ENCODE measurements at regions not wholly inside any gene's neighbourhood (a gene's known extent, or its start where the extent isn't known, plus 50 kb on each side); places are given as distances from the start of the nearest gene placed in this dataset.

DNA sequence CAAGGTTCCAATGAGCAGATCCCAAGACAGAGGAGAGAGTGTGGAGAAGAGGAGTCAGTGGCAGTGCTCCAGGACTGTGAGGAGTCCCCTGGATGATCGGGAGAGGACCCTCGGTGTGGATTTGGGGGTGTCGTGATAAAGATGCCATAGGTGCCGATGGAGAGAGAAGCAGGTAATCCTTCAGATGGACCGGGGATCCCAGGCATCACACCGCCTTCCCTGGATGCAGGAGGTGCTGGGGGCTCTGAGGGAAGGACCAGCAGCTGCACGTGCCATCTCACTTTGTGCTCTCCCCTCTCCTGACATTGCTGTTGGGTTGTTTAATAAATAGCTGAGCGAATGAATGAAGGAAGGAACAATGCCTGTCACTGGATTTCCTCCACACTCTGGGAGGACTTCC is 744.1 kb downstream of the BRD1 start:
- H4K20me1 ChIP-seq (ENCODE audit: insufficient read depth, low read length): 0 out of 2 replicates have a peak, but pooled peaks cover 2% of the 10 kb centered on the region
- no peaks in the 10 kb centered on the region for H3K79me2 ChIP-seq (ENCODE audit: insufficient read depth, low read length)
- no peak overlapping the region for H3K4me3 ChIP-seq (replicated peaks in 1 of 3; ENCODE audit: insufficient read depth in 1 of 3, low read depth in 2 of 3, low read length in 3 of 3)
- peaks cover 11 to 58% of the 10 kb centered on the region in 2 experiments; a peak in 4 of 5 replicates for H3K27me3 ChIP-seq (ENCODE audit: control insufficient read depth in 1 of 2, insufficient read depth in 2 of 2, low read length in 2 of 2)
- ChIA-PET CTCF (ENCODE audit: low intra/inter-chr PET ratio, low total read pairs) (no interaction called here), POLR2A (no interaction called here)
- DNase-seq (ENCODE audit: low spot score) (no peak), FAIRE-seq (no peak), ATAC-seq (no peak)
- no peak overlapping the region for H3K4me2 ChIP-seq (ENCODE audit: low read depth, low read length)
- H3K4me1 ChIP-seq (ENCODE audit: insufficient read depth, low read length): no peaks in the 10 kb centered on the region
- intact Hi-C loops (cut with micrococcal nuclease; ENCODE audit: unreplicated experiment): no loop called here
- in situ Hi-C loops (cut with HindIII; ENCODE audit: extremely low pct_ligation_motif_present, low pct_unique_long_range_greater_than_20kb): no loop called here
- WGBS (ENCODE audit: low lambda C conversion rate): 11% methylated on average over 8 of the region's 8 CpGs
- no peaks in the 10 kb centered on the region for H3K9me3 ChIP-seq (ENCODE audit: low read length)
- H3K9ac ChIP-seq (ENCODE audit: insufficient read depth, low read depth, low read length): no peak overlapping the region
- H3K36me3 ChIP-seq (replicated peaks in 1 of 2; ENCODE audit: control insufficient read depth in 1 of 2, insufficient read depth in 2 of 2, low read length in 2 of 2): no peaks in the 10 kb centered on the region
- TF ChIP-seq ZBTB44 (CRISPR knock-in tag; IDR thresholded peaks at IDR 0.05) (no peak), ZNF546 (CRISPR knock-in tag; conservative IDR thresholded peaks at IDR 0.05) (no peak), SALL1 (CRISPR knock-in tag; IDR thresholded peaks at IDR 0.05) (no peak), THRA (CRISPR knock-in tag; IDR thresholded peaks at IDR 0.05; ENCODE audit: borderline replicate concordance) (no peak), ELF1 (CRISPR knock-in tag; IDR thresholded peaks at IDR 0.05) (no peak)
- TF ChIP-seq, protein P1, sequence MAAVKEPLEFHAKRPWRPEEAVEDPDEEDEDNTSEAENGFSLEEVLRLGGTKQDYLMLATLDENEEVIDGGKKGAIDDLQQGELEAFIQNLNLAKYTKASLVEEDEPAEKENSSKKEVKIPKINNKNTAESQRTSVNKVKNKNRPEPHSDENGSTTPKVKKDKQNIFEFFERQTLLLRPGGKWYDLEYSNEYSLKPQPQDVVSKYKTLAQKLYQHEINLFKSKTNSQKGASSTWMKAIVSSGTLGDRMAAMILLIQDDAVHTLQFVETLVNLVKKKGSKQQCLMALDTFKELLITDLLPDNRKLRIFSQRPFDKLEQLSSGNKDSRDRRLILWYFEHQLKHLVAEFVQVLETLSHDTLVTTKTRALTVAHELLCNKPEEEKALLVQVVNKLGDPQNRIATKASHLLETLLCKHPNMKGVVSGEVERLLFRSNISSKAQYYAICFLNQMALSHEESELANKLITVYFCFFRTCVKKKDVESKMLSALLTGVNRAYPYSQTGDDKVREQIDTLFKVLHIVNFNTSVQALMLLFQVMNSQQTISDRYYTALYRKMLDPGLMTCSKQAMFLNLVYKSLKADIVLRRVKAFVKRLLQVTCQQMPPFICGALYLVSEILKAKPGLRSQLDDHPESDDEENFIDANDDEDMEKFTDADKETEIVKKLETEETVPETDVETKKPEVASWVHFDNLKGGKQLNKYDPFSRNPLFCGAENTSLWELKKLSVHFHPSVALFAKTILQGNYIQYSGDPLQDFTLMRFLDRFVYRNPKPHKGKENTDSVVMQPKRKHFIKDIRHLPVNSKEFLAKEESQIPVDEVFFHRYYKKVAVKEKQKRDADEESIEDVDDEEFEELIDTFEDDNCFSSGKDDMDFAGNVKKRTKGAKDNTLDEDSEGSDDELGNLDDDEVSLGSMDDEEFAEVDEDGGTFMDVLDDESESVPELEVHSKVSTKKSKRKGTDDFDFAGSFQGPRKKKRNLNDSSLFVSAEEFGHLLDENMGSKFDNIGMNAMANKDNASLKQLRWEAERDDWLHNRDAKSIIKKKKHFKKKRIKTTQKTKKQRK (IDR thresholded peaks at IDR 0.05; ENCODE audit: low read length): no peak
- TF ChIP-seq, protein P2, sequence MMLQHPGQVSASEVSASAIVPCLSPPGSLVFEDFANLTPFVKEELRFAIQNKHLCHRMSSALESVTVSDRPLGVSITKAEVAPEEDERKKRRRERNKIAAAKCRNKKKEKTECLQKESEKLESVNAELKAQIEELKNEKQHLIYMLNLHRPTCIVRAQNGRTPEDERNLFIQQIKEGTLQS (CRISPR knock-in tag; IDR thresholded peaks at IDR 0.05): no peak
- TF ChIP-seq, protein P3, sequence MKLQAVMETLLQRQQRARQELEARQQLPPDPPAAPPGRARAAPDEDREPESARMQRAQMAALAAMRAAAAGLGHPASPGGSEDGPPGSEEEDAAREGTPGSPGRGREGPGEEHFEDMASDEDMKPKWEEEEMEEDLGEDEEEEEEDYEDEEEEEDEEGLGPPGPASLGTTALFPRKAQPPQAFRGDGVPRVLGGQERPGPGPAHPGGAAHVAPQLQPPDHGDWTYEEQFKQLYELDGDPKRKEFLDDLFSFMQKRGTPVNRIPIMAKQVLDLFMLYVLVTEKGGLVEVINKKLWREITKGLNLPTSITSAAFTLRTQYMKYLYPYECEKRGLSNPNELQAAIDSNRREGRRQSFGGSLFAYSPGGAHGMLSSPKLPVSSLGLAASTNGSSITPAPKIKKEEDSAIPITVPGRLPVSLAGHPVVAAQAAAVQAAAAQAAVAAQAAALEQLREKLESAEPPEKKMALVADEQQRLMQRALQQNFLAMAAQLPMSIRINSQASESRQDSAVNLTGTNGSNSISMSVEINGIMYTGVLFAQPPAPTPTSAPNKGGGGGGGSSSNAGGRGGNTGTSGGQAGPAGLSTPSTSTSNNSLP (IDR thresholded peaks at IDR 0.05; ENCODE audit: low read depth, low read length): no peak
- no peak overlapping the region for H2AFZ ChIP-seq (ENCODE audit: low read length)
- no TSS peak for BruUV-seq (replicated peaks)
- H3K27ac ChIP-seq (ENCODE audit: extremely low read length, insufficient read depth, low read length): no peak overlapping the region

Data from HepG2 (cell line).